ENCODE measurements at regions not wholly inside any gene's neighbourhood (a gene's known extent, or its start where the extent isn't known, plus 50 kb on each side); places are given as distances from the start of the nearest gene placed in this dataset.

DNA sequence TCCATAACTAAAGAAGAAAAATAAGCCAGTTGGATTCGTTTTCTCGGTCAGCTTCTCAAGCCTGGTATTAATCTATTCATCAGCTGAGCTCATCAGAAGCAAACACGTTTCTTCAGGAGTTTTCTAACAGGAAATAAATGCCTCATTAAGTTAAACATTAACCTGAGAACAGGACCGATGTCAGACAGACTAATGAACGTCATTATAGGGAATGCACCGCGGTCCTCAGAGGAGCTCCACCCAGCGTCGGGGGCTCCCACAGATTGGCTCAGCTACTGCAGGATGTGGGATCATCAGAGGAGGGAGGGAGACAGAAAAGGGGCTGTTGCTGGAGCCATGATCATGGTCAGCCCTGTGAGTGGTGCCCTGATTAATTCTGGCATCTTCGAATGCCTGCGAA lies 615.4 kb downstream of the PTPRU start:
- TF ChIP-seq, protein P1, sequence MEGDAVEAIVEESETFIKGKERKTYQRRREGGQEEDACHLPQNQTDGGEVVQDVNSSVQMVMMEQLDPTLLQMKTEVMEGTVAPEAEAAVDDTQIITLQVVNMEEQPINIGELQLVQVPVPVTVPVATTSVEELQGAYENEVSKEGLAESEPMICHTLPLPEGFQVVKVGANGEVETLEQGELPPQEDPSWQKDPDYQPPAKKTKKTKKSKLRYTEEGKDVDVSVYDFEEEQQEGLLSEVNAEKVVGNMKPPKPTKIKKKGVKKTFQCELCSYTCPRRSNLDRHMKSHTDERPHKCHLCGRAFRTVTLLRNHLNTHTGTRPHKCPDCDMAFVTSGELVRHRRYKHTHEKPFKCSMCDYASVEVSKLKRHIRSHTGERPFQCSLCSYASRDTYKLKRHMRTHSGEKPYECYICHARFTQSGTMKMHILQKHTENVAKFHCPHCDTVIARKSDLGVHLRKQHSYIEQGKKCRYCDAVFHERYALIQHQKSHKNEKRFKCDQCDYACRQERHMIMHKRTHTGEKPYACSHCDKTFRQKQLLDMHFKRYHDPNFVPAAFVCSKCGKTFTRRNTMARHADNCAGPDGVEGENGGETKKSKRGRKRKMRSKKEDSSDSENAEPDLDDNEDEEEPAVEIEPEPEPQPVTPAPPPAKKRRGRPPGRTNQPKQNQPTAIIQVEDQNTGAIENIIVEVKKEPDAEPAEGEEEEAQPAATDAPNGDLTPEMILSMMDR (IDR thresholded peaks at IDR 0.05; ENCODE audit: insufficient read depth, low read length, poor library complexity, severe bottlenecking) = no peak
- H3K36me3 ChIP-seq (ENCODE audit: control insufficient read depth, insufficient read depth, low read length) = no peaks in the 10 kb centered on the region
- DNase-seq (ENCODE audit: low read depth) = peak; percentile 84
- no peak overlapping the region for H3K4me3 ChIP-seq (ENCODE audit: low read depth, low read length)
- no peaks in the 10 kb centered on the region for H3K27me3 ChIP-seq (ENCODE audit: control insufficient read depth, insufficient read depth, low read length)

DNA sequence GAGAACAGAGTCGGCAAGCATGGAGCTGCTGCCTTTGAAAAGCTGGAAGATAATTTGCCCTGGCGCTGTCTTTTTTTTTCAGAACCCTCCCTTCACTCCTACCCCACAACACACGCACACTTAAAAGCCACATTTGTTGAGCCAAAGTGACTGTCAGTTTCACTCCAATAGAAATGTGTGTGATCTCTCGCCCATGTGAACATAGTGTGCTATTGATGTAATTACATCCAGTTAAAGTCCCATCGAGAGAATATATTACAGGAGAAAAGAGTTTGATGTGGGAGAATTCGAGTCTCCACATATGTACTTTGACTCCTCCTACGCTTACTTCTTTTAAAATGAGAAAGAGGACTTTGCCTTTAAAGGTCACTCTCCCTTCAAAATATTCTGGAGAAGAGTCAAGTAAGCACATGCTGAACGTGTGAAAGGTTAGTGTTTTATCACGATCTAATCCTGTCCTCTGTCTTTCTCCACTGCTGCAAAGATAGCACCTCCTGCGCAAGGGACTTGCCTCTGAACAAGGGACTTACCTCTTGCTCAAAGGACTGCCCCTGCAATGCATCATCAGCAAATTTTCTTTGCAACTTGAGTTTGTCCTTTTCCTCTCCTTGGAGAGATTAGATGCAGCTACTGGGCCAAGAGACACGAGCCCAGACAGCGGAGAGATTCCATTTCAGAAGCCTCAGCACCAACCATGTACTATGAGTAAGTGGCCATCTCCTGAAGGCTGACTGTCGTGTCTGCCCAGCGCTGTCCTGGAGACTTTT lies 613.9 kb downstream of the PTPRU start:
- Histone ChIP-seq H3K36me3 (ENCODE audit: control insufficient read depth, insufficient read depth, low read length) (no peaks in the 10 kb centered on the region), H3K27me3 (ENCODE audit: control insufficient read depth, insufficient read depth, low read length) (no peaks in the 10 kb centered on the region), H3K4me3 (ENCODE audit: low read depth, low read length) (no peak overlapping the region)
- TF ChIP-seq, protein P1 (IDR thresholded peaks at IDR 0.05; ENCODE audit: insufficient read depth, low read length, poor library complexity, severe bottlenecking) = no peak
- no peak for DNase-seq (ENCODE audit: low read depth)

DNA sequence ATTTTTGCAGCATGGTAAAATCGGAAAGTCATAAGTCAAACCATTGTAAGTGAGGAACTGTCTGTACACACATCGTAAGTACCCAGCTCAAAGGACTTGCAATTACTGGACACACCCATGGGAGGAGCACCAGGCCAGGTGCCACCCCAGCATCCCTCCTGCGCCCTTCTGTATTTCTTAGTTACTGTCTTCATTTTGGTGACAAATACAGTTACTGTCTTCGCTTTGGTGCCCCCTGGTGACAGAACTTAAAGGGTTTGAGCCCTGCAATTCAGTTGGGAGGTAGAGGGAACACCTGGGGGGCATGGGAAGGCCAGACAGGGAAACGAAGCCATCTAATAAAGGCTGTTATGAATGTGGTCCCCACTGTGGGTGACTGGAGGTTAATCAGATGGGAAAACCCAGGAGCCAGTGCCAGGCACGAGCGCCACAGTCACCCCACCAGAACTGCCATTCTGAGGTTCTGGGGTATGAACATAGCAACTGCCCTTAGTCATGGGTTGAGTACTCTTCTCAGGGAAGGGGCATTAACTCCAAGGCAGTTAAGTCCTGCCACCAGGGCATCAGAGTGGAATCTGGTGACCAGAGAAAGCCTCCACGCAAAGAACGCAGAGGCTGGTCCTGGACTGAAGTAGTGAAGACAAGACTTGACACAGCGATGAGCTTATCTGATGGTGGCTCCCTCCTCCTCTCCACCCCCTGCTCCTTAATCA lies 612.9 kb downstream of the PTPRU start:
- H3K27me3 ChIP-seq (ENCODE audit: control insufficient read depth, insufficient read depth, low read length) = no peaks in the 10 kb centered on the region
- TF ChIP-seq, protein P1 (IDR thresholded peaks at IDR 0.05; ENCODE audit: insufficient read depth, low read length, poor library complexity, severe bottlenecking) = peak; percentile 48
- no peak for DNase-seq (ENCODE audit: low read depth)
- H3K36me3 ChIP-seq (ENCODE audit: control insufficient read depth, insufficient read depth, low read length) = no peaks in the 10 kb centered on the region
- no peak overlapping the region for H3K4me3 ChIP-seq (ENCODE audit: low read depth, low read length)

DNA sequence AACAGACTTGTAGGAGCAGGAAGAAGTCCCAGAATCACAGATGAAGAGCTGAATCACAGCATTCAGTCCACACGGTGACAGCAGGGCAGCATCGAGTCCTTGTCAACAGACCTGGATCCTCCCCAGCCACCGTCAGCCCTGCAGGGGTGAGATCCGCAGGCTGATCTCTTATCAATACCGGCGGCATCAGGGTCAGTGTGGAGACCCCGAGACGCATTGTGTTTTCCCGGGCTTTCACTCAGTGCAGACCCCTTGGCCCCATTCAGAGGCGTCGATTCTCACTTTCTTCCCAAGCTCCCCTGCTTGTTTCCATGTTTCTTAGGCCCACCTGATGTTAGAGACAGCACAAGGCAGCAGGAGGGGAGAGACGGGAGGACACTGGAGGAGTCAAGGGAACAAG lies 609.6 kb downstream of the PTPRU start:
- TF ChIP-seq, protein P1 (IDR thresholded peaks at IDR 0.05; ENCODE audit: insufficient read depth, low read length, poor library complexity, severe bottlenecking) = no peak
- Histone ChIP-seq H3K36me3 (ENCODE audit: control insufficient read depth, insufficient read depth, low read length) (no peaks in the 10 kb centered on the region), H3K4me3 (ENCODE audit: low read depth, low read length) (no peak overlapping the region), H3K27me3 (ENCODE audit: control insufficient read depth, insufficient read depth, low read length) (no peaks in the 10 kb centered on the region)
- no peak for DNase-seq (ENCODE audit: low read depth)

DNA sequence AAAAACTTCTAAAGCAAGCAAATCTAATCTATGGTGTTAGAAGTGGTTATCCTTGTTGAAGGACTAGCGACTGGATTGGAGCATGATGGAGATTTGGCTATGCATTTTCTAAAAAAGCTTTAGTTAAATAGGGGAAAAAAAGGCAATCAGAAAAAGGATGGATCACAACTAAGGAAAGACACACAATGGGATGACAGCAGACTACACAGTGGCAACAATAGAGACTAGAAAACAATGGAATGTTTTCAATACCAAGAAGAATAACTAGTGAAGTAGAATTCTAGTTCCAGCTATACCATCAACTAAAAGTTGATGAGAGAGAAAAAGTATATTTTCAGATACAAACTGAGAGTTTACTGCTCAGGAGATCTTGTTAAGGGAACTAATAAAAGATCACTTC lies 605.8 kb downstream of the PTPRU start:
- H3K4me3 ChIP-seq (ENCODE audit: low read depth, low read length) = no peak overlapping the region
- no peaks in the 10 kb centered on the region for H3K27me3 ChIP-seq (ENCODE audit: control insufficient read depth, insufficient read depth, low read length)
- no peak for DNase-seq (ENCODE audit: low read depth)
- TF ChIP-seq, protein P1 (IDR thresholded peaks at IDR 0.05; ENCODE audit: insufficient read depth, low read length, poor library complexity, severe bottlenecking) = no peak
- H3K36me3 ChIP-seq (ENCODE audit: control insufficient read depth, insufficient read depth, low read length) = no peaks in the 10 kb centered on the region

All from kidney epithelial cell (primary cell).